ENCODE measurements at regions not wholly inside any gene's neighbourhood (a gene's known extent, or its start where the extent isn't known, plus 50 kb on each side); places are given as distances from the start of the nearest gene placed in this dataset.

DNA sequence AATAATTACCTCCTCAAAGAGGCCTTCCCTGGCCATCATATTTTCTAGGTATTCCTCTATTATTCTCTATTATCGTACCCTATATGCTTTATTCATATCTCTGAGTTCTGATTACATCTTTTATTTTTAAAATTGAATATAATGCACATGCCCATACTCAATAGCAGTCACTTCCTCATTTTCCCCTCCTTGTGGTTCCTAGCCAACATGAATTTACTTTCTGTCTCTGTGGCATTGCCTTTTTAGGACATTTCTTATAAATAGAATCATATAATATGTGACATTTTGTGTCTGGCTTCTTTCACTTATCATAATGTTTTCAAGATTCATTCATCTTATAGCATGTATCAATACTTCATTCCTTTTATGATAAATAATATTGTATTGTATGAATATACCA lies 74.4 kb upstream of the TRHDE start:
- DNase-seq (ENCODE audit: low spot score) (no peak), FAIRE-seq (no peak), ATAC-seq (no peak)
- WGBS (ENCODE audit: low lambda C conversion rate) = 0% methylated on average over 1 of the region's 1 CpG
- BruUV-seq (replicated peaks) = no TSS peak
- CTCF ChIA-PET (ENCODE audit: low intra/inter-chr PET ratio, low total read pairs) = no interaction called here
- Histone ChIP-seq H3K36me3 (replicated peaks in 1 of 2; ENCODE audit: control insufficient read depth in 1 of 2, insufficient read depth in 2 of 2, low read length in 2 of 2) (no peaks in the 10 kb centered on the region), H3K9me3 (ENCODE audit: low read length) (no peaks in the 10 kb centered on the region), H3K27ac (ENCODE audit: extremely low read length, insufficient read depth, low read length) (no peak overlapping the region), H4K20me1 (ENCODE audit: insufficient read depth, low read length) (no peaks in the 10 kb centered on the region), H3K9ac (ENCODE audit: insufficient read depth, low read depth, low read length) (no peak overlapping the region), H2AFZ (ENCODE audit: low read length) (no peak overlapping the region), H3K4me3 (replicated peaks in 1 of 3; ENCODE audit: insufficient read depth in 1 of 3, low read depth in 2 of 3, low read length in 3 of 3) (no peak overlapping the region), H3K4me1 (ENCODE audit: insufficient read depth, low read length) (no peaks in the 10 kb centered on the region), H3K4me2 (ENCODE audit: low read depth, low read length) (no peak overlapping the region), H3K79me2 (ENCODE audit: insufficient read depth, low read length) (no peaks in the 10 kb centered on the region), H3K27me3 (ENCODE audit: control insufficient read depth in 1 of 2, insufficient read depth in 2 of 2, low read length in 2 of 2) (no peaks in the 10 kb centered on the region)
- TF ChIP-seq TBL1XR1 (IDR thresholded peaks at IDR 0.05; ENCODE audit: borderline replicate concordance, low read length, partially characterized antibody) (no peak), JARID2 (CRISPR knock-in tag; IDR thresholded peaks at IDR 0.05; ENCODE audit: insufficient replicate concordance) (no peak), ZNF672 (CRISPR knock-in tag; IDR thresholded peaks at IDR 0.05) (no peak), ZBTB7B (CRISPR knock-in tag; IDR thresholded peaks at IDR 0.05) (no peak), ZNF468 (CRISPR knock-in tag; IDR thresholded peaks at IDR 0.05) (no peak), HOXA3 (CRISPR knock-in tag; IDR thresholded peaks at IDR 0.05) (no peak), TEAD3 (CRISPR knock-in tag; optimal IDR thresholded peaks at IDR 0.05; ENCODE audit: borderline replicate concordance) (no peak), HOXA5 (CRISPR knock-in tag; IDR thresholded peaks at IDR 0.05) (no peak), CENPX (CRISPR knock-in tag; IDR thresholded peaks at IDR 0.05) (no peak), AKAP8 (CRISPR knock-in tag; IDR thresholded peaks at IDR 0.05) (no peak), ZKSCAN5 (CRISPR knock-in tag; IDR thresholded peaks at IDR 0.05) (no peak), PCBP1 (IDR thresholded peaks at IDR 0.05; ENCODE audit: borderline replicate concordance, low read depth, low read length) (no peak), ZNF546 (CRISPR knock-in tag; conservative IDR thresholded peaks at IDR 0.05) (no peak), ZNF431 (CRISPR knock-in tag; IDR thresholded peaks at IDR 0.05; ENCODE audit: borderline replicate concordance, low read depth) (no peak)
- TF ChIP-seq, protein P1, sequence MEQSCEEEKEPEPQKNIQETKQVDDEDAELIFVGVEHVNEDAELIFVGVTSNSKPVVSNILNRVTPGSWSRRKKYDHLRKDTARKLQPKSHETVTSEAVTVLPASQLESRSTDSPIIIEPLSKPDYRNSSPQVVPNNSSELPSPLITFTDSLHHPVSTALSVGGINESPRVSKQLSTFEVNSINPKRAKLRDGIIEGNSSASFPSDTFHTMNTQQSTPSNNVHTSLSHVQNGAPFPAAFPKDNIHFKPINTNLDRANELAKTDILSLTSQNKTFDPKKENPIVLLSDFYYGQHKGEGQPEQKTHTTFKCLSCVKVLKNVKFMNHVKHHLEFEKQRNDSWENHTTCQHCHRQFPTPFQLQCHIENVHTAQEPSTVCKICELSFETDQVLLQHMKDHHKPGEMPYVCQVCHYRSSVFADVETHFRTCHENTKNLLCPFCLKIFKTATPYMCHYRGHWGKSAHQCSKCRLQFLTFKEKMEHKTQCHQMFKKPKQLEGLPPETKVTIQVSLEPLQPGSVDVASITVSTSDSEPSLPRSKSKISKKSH (CRISPR knock-in tag; IDR thresholded peaks at IDR 0.05; ENCODE audit: borderline replicate concordance) = no peak
- TF ChIP-seq, protein P2, sequence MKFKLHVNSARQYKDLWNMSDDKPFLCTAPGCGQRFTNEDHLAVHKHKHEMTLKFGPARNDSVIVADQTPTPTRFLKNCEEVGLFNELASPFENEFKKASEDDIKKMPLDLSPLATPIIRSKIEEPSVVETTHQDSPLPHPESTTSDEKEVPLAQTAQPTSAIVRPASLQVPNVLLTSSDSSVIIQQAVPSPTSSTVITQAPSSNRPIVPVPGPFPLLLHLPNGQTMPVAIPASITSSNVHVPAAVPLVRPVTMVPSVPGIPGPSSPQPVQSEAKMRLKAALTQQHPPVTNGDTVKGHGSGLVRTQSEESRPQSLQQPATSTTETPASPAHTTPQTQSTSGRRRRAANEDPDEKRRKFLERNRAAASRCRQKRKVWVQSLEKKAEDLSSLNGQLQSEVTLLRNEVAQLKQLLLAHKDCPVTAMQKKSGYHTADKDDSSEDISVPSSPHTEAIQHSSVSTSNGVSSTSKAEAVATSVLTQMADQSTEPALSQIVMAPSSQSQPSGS (CRISPR knock-in tag; IDR thresholded peaks at IDR 0.05) = no peak
- TF ChIP-seq, protein P3, sequence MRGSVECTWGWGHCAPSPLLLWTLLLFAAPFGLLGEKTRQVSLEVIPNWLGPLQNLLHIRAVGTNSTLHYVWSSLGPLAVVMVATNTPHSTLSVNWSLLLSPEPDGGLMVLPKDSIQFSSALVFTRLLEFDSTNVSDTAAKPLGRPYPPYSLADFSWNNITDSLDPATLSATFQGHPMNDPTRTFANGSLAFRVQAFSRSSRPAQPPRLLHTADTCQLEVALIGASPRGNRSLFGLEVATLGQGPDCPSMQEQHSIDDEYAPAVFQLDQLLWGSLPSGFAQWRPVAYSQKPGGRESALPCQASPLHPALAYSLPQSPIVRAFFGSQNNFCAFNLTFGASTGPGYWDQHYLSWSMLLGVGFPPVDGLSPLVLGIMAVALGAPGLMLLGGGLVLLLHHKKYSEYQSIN (CRISPR knock-in tag; IDR thresholded peaks at IDR 0.05; ENCODE audit: borderline replicate concordance) = no peak
- TF ChIP-seq, protein P4, sequence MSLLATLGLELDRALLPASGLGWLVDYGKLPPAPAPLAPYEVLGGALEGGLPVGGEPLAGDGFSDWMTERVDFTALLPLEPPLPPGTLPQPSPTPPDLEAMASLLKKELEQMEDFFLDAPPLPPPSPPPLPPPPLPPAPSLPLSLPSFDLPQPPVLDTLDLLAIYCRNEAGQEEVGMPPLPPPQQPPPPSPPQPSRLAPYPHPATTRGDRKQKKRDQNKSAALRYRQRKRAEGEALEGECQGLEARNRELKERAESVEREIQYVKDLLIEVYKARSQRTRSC (CRISPR knock-in tag; IDR thresholded peaks at IDR 0.05; ENCODE audit: low read depth) = no peak
- TF ChIP-seq, protein P5, sequence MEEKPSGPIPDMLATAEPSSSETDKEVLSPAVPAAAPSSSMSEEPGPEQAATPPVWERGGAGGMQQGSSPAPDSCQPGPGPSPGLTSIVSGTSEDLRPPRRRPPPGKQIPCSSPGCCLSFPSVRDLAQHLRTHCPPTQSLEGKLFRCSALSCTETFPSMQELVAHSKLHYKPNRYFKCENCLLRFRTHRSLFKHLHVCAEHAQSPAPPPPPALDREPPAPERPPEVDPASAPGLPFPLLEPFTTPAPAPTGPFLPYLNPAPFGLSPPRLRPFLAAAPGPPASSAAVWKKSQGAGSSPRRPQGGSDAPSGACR (CRISPR knock-in tag; IDR thresholded peaks at IDR 0.05) = no peak
- in situ Hi-C loops (cut with HindIII; ENCODE audit: extremely low pct_ligation_motif_present, low pct_unique_long_range_greater_than_20kb) (no loop called here), intact Hi-C loops (cut with micrococcal nuclease; ENCODE audit: unreplicated experiment) (no loop called here)
- POLR2A ChIA-PET = no interaction called here

All from HepG2 (cell line).